WTC11 (cell line): ENCODE measurements at regions not wholly inside any gene's neighbourhood (a gene's known extent, or its start where the extent isn't known, plus 50 kb on each side); places are given as distances from the start of the nearest gene placed in this dataset.

Experiments used
- ATAC-seq: fragments of 200-7000 bp; cut with Tn5 transposase; 2 replicates; pipeline ENCODE4 v1.10.0; 2021; ENCODE audit warnings: mild to moderate bottlenecking, moderate library complexity
- CTCF ChIA-PET: fragments of 300-600 bp; sonication (Branson Sonifier 250); formaldehyde crosslinking; loops from one replicate; lab custom pipeline; 2021; ENCODE audit warnings: antibody characterized with exemption; lab: Charles Lee
- POLR2A ChIA-PET: fragments of 350-600 bp; sonication (Branson Sonifier 250); formaldehyde crosslinking; loops from one replicate; lab custom pipeline; 2021; ENCODE audit warnings: antibody characterized with exemption; lab: Charles Lee
- DNase-seq: peaks from one replicate; pipeline ENCODE4 v3.0.0; 2021; ENCODE audit warnings: low spot score
- H3K27ac Mint-ChIP-seq: 2 replicates; pipeline ENCODE4 v1.8.0; 2021; ENCODE audit warnings: mixed read lengths
- H3K27me3 Mint-ChIP-seq: 2 replicates; pipeline ENCODE4 v1.8.0; 2021; ENCODE audit warnings: low read depth, mild to moderate bottlenecking, moderate library complexity, mixed read lengths
- H3K36me3 Mint-ChIP-seq: 2 replicates; pipeline ENCODE4 v1.8.0; 2021; ENCODE audit warnings: mixed read lengths
- H3K4me1 Mint-ChIP-seq: 2 replicates; pipeline ENCODE4 v1.8.0; 2022; ENCODE audit warnings: mixed read lengths
- H3K4me3 Mint-ChIP-seq: 2 replicates; pipeline ENCODE4 v1.8.0; 2021; ENCODE audit warnings: mild to moderate bottlenecking, moderate library complexity, mixed read lengths
- H3K9me3 Mint-ChIP-seq: 2 replicates; pipeline ENCODE4 v1.8.0; 2021; ENCODE audit warnings: mixed read lengths
- JAZF1 ChIP-seq: fragments of 250-450 bp; sonication (Bioruptor Pico); IDR thresholded peaks from 2 replicates; pipeline ENCODE4 v1.9.0; 2021; ENCODE audit warnings: moderate library complexity, mild to moderate bottlenecking, inconsistent platforms
- MXD4 ChIP-seq: fragments of 250-450 bp; sonication (Bioruptor Pico); IDR thresholded peaks from 2 replicates; pipeline ENCODE4 v1.8.0; 2021; ENCODE audit warnings: mild to moderate bottlenecking, moderate library complexity, borderline replicate concordance
- NR3C1 ChIP-seq: sonication (generic); formaldehyde crosslinking; conservative IDR thresholded peaks from 2 replicates; pipeline ENCODE4 v1.8.1; 2023; ENCODE audit warnings: low read depth, mild to moderate bottlenecking, missing genetic modification reagents
- OVOL2 ChIP-seq: fragments of 250-450 bp; sonication (Bioruptor Pico); IDR thresholded peaks from 2 replicates; pipeline ENCODE4 v1.9.0; 2021; ENCODE audit warnings: mild to moderate bottlenecking, borderline replicate concordance
- SMAD4 ChIP-seq: sonication (generic); formaldehyde crosslinking; IDR thresholded peaks from 2 replicates; pipeline ENCODE4 v1.8.0; 2022; ENCODE audit warnings: mild to moderate bottlenecking, missing genetic modification reagents
- SOX15 ChIP-seq: fragments of 250-450 bp; sonication (Bioruptor Pico); IDR thresholded peaks from 2 replicates; pipeline ENCODE4 v1.9.0; 2021; ENCODE audit warnings: mild to moderate bottlenecking
- ZNF416 ChIP-seq: fragments of 250-450 bp; sonication (Bioruptor Pico); IDR thresholded peaks from 2 replicates; pipeline ENCODE4 v1.9.0; 2021; ENCODE audit warnings: mild to moderate bottlenecking, inconsistent platforms
- TF ChIP-seq, protein P1 (sequence below): sonication (generic); formaldehyde crosslinking; IDR thresholded peaks from 2 replicates; pipeline ENCODE4 v1.8.0; 2022; ENCODE audit warnings: mild to moderate bottlenecking, missing genetic modification reagents
- TF ChIP-seq, protein P2 (sequence below): sonication (generic); formaldehyde crosslinking; IDR thresholded peaks from 2 replicates; pipeline ENCODE4 v1.8.1; 2023; ENCODE audit warnings: mild to moderate bottlenecking, moderate library complexity, missing genetic modification reagents
- TF ChIP-seq, protein P3 (sequence below): sonication (generic); formaldehyde crosslinking; IDR thresholded peaks from 2 replicates; pipeline ENCODE4 v1.8.1; 2022; ENCODE audit warnings: low read depth, missing genetic modification reagents, borderline replicate concordance
- TF ChIP-seq, protein P4 (sequence below): sonication (generic); formaldehyde crosslinking; IDR thresholded peaks from 2 replicates; pipeline ENCODE4 v1.8.0; 2022; ENCODE audit warnings: missing genetic modification reagents
- TF ChIP-seq, protein P5 (sequence below): fragments of 250-450 bp; sonication (Bioruptor Pico); IDR thresholded peaks from 2 replicates; pipeline ENCODE4 v1.9.0; 2021; ENCODE audit warnings: moderate library complexity, mild to moderate bottlenecking, inconsistent platforms, borderline replicate concordance
- TF ChIP-seq, protein P6 (sequence below): fragments of 250-450 bp; sonication (Bioruptor Pico); IDR thresholded peaks from 2 replicates; pipeline ENCODE4 v1.9.0; 2021; ENCODE audit warnings: mild to moderate bottlenecking

DNA sequence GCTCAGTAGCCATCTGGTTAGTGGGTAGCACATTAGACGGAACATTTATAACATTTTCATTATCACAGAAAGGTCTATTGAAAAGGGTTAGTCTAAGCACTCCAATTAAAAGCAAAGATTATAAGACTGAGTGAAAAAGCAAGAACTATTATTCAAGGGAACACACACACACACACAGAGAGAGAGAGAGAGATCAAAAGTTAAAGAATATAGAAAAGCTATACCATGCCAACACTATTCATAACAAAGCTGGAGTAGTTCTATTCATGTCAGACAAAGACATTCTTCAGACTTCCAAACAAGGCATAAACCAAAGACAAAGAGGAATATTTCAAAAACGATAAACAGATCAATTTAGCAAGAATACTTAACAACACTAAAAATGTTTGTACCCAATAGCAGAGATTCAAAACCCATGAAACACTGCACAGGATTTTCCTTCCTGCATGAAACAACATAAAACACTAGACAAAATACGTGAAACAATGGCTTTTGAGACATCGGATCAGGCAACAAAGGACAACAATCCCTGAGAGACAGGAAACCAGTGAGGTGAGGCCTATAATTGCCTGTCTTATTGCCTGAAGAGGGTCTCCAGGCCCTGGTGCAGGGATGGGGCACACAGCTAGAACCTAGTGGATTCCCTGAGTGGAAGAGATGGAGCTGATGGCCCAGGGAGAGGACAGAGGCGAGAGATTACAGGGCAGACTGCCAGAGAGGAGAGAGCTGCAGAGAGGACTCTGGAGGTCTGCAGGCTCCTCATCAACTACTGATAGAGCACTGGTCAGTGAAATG is 83.6 kb upstream of the NPAS2 start:
- Mint-ChIP-seq H3K27me3 (peaks cover 3% of the 10 kb centered on the region; the same call in 1 of the 2 replicates), H3K4me1 (peaks cover 13% of the 10 kb centered on the region), H3K27ac (no peak overlapping the region), H3K4me3 (no peak overlapping the region), H3K9me3 (peaks cover 3% of the 10 kb centered on the region; the same call in 1 of the 2 replicates), H3K36me3 (no peaks in the 10 kb centered on the region)
- CTCF ChIA-PET: no interaction called here
- TF ChIP-seq SOX15 (CRISPR knock-in tag): no peak
- TF ChIP-seq, protein P1, sequence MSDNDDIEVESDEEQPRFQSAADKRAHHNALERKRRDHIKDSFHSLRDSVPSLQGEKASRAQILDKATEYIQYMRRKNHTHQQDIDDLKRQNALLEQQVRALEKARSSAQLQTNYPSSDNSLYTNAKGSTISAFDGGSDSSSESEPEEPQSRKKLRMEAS (CRISPR knock-in tag): no peak
- no peak for TF ChIP-seq SMAD4 (CRISPR knock-in tag)
- TF ChIP-seq, protein P2, sequence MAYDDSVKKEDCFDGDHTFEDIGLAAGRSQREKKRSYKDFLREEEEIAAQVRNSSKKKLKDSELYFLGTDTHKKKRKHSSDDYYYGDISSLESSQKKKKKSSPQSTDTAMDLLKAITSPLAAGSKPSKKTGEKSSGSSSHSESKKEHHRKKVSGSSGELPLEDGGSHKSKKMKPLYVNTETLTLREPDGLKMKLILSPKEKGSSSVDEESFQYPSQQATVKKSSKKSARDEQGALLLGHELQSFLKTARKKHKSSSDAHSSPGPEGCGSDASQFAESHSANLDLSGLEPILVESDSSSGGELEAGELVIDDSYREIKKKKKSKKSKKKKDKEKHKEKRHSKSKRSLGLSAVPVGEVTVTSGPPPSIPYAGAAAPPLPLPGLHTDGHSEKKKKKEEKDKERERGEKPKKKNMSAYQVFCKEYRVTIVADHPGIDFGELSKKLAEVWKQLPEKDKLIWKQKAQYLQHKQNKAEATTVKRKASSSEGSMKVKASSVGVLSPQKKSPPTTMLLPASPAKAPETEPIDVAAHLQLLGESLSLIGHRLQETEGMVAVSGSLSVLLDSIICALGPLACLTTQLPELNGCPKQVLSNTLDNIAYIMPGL (CRISPR knock-in tag): no peak
- ATAC-seq: no peak
- no peak for DNase-seq
- POLR2A ChIA-PET: interaction anchor here (0.7 kb wide), 1 partner anchor 17 kb away, joined by 4 read pairs; no protein-coding TSS in a partner anchor

DNA sequence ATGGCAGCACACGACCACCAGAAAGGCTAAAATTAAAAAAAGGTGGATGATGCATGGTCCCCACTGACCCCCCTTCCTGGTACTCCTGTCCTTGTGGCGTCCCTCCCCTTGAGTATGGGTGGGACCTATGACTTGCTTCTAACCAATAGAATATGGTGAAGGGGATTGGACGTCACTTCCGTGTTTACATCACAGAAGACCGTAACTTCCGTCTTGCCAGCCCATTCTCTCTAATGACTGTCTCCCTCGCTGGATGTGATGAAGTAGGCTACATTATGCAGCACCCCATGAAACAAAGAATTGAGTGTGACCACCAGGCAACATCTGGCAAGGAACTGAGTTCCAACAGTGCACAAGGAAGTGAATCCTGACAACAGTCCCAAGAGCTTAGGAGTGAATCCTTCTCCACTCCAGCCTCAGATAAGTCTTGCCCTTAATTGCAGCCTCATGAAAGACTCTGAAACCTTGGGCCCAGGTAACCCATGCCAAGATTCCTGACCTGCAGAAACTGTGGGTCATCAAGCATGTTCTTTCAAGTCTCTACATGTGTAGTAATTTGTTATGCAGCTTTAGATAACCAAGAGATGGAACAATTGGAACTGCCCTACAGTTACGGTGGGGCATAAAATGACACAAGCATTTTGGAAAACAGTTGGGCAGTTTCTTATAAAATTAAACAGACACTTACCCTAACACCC is 80.1 kb upstream of the NPAS2 start:
- TF ChIP-seq ZNF416: no peak
- TF ChIP-seq NR3C1 (CRISPR knock-in tag): no peak
- TF ChIP-seq, protein P3, sequence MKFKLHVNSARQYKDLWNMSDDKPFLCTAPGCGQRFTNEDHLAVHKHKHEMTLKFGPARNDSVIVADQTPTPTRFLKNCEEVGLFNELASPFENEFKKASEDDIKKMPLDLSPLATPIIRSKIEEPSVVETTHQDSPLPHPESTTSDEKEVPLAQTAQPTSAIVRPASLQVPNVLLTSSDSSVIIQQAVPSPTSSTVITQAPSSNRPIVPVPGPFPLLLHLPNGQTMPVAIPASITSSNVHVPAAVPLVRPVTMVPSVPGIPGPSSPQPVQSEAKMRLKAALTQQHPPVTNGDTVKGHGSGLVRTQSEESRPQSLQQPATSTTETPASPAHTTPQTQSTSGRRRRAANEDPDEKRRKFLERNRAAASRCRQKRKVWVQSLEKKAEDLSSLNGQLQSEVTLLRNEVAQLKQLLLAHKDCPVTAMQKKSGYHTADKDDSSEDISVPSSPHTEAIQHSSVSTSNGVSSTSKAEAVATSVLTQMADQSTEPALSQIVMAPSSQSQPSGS: no peak
- no peak for TF ChIP-seq JAZF1
- TF ChIP-seq, protein P4, sequence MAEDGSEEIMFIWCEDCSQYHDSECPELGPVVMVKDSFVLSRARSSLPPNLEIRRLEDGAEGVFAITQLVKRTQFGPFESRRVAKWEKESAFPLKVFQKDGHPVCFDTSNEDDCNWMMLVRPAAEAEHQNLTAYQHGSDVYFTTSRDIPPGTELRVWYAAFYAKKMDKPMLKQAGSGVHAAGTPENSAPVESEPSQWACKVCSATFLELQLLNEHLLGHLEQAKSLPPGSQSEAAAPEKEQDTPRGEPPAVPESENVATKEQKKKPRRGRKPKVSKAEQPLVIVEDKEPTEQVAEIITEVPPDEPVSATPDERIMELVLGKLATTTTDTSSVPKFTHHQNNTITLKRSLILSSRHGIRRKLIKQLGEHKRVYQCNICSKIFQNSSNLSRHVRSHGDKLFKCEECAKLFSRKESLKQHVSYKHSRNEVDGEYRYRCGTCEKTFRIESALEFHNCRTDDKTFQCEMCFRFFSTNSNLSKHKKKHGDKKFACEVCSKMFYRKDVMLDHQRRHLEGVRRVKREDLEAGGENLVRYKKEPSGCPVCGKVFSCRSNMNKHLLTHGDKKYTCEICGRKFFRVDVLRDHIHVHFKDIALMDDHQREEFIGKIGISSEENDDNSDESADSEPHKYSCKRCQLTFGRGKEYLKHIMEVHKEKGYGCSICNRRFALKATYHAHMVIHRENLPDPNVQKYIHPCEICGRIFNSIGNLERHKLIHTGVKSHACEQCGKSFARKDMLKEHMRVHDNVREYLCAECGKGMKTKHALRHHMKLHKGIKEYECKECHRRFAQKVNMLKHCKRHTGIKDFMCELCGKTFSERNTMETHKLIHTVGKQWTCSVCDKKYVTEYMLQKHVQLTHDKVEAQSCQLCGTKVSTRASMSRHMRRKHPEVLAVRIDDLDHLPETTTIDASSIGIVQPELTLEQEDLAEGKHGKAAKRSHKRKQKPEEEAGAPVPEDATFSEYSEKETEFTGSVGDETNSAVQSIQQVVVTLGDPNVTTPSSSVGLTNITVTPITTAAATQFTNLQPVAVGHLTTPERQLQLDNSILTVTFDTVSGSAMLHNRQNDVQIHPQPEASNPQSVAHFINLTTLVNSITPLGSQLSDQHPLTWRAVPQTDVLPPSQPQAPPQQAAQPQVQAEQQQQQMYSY (CRISPR knock-in tag): no peak
- TF ChIP-seq MXD4: no peak
- TF ChIP-seq, protein P5, sequence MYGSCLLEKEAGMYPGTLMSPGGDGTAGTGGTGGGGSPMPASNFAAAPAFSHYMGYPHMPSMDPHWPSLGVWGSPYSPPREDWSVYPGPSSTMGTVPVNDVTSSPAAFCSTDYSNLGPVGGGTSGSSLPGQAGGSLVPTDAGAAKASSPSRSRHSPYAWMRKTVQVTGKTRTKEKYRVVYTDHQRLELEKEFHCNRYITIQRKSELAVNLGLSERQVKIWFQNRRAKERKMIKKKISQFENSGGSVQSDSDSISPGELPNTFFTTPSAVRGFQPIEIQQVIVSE: no peak
- TF ChIP-seq OVOL2: no peak
- TF ChIP-seq, protein P6, sequence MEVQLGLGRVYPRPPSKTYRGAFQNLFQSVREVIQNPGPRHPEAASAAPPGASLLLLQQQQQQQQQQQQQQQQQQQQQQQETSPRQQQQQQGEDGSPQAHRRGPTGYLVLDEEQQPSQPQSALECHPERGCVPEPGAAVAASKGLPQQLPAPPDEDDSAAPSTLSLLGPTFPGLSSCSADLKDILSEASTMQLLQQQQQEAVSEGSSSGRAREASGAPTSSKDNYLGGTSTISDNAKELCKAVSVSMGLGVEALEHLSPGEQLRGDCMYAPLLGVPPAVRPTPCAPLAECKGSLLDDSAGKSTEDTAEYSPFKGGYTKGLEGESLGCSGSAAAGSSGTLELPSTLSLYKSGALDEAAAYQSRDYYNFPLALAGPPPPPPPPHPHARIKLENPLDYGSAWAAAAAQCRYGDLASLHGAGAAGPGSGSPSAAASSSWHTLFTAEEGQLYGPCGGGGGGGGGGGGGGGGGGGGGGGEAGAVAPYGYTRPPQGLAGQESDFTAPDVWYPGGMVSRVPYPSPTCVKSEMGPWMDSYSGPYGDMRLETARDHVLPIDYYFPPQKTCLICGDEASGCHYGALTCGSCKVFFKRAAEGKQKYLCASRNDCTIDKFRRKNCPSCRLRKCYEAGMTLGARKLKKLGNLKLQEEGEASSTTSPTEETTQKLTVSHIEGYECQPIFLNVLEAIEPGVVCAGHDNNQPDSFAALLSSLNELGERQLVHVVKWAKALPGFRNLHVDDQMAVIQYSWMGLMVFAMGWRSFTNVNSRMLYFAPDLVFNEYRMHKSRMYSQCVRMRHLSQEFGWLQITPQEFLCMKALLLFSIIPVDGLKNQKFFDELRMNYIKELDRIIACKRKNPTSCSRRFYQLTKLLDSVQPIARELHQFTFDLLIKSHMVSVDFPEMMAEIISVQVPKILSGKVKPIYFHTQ (CRISPR knock-in tag): no peak
- H3K4me3 Mint-ChIP-seq: no peak overlapping the region

More for the DNA sequence above, 80.1 kb upstream of the NPAS2 start:
- CTCF ChIA-PET: no interaction called here
- Mint-ChIP-seq H3K36me3 (no peaks in the 10 kb centered on the region), H3K27ac (no peak overlapping the region), H3K27me3 (no peaks in the 10 kb centered on the region), H3K9me3 (peaks cover 3% of the 10 kb centered on the region; the same call in 1 of the 2 replicates), H3K4me1 (no peaks in the 10 kb centered on the region)
- DNase-seq (no peak), ATAC-seq (0 out of 2 replicates have a peak, but pooled peaks have one; percentile 22)
- POLR2A ChIA-PET: no interaction called here
